GM12874 (cell line): ENCODE measurements at regions not wholly inside any gene's neighbourhood (a gene's known extent, or its start where the extent isn't known, plus 50 kb on each side); places are given as distances from the start of the nearest gene placed in this dataset.

Experiments used
- TF ChIP-seq, protein P1 (sequence below): IDR thresholded peaks from 2 replicates; pipeline ENCODE4 v1.5.1; 2011; ENCODE audit warnings: low read depth, mild to moderate bottlenecking, control low read depth, low read length, moderate library complexity; ENCODE audit not compliant: insufficient read depth

DNA sequence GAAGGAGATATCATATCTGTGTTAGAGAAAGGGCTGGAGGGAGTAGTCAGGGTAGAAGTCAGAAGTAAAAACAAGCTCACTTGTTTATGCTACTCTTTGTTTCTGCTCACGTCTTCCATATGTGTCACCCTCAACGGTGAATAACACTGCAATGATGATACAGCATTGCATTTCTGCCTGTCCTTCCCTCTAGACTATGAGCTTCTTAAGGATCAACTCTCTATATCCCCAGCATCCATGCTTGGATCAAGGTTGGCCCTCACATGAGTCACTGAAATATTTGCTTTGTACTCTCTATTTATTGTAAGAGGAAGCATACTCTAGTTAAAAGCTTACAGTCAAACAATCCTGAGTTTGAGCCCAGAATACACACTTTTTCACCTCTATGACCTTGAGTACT, 406.0 kb downstream of the RFC3 start:
- TF ChIP-seq, protein P1, sequence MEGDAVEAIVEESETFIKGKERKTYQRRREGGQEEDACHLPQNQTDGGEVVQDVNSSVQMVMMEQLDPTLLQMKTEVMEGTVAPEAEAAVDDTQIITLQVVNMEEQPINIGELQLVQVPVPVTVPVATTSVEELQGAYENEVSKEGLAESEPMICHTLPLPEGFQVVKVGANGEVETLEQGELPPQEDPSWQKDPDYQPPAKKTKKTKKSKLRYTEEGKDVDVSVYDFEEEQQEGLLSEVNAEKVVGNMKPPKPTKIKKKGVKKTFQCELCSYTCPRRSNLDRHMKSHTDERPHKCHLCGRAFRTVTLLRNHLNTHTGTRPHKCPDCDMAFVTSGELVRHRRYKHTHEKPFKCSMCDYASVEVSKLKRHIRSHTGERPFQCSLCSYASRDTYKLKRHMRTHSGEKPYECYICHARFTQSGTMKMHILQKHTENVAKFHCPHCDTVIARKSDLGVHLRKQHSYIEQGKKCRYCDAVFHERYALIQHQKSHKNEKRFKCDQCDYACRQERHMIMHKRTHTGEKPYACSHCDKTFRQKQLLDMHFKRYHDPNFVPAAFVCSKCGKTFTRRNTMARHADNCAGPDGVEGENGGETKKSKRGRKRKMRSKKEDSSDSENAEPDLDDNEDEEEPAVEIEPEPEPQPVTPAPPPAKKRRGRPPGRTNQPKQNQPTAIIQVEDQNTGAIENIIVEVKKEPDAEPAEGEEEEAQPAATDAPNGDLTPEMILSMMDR: no peak

DNA sequence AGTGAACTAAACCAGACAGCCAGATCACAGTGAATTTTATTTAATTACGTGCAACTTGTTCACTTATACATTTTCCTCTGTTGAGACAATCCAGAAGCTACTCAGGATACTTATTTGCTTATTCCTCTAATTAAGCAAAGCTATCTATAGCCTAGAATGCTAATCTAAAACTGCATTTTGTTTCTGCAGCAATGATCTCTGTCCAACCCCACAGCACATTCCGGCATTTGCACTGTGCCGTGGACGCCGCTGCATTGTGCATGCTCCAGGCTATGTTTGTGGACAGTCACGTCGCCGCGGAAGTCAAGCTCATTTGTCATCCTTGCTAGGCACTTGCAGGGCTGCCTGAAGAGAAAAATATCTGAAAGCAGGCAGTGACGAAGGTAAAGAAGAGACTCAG, 406.9 kb downstream of the RFC3 start:
- TF ChIP-seq, protein P1: no peak

DNA sequence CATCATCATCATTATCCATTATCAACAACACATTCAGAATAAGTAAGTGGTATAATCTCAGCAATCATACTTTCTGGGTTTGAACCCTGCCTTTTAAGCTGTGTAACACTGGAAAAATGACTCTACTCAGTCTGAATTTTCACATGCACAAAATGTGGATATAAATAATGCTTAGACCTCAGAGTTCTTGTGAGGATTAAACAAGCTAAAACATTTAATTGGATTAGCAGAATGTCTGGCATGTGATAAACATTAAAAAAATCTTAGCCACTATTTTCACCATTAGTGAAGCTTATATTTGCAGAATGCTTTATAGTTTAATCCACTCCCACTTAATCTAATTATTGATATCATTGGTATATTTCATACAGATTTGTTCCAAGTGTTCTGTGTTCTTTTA, 412.3 kb downstream of the RFC3 start:
- TF ChIP-seq, protein P1: no peak

DNA sequence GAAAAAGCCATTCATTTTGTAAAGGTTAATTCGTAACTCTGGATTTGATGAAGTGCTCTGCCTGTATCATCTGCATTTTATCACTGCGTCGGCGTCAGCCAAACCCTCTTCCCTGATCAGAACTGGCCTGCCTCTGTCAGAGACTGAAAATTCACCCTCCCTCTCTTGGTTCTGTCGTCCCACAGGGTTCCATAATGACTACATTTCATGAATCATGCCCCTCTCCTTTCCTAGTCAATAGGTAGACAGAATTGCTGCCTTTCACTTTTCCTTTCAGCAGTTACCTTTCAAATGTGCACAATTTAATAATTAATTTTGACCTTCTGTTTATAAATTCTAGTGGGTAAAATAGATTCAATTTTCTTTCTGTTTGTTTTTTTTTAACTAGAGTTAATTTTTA, 423.4 kb downstream of the RFC3 start:
- TF ChIP-seq, protein P1: no peak

DNA sequence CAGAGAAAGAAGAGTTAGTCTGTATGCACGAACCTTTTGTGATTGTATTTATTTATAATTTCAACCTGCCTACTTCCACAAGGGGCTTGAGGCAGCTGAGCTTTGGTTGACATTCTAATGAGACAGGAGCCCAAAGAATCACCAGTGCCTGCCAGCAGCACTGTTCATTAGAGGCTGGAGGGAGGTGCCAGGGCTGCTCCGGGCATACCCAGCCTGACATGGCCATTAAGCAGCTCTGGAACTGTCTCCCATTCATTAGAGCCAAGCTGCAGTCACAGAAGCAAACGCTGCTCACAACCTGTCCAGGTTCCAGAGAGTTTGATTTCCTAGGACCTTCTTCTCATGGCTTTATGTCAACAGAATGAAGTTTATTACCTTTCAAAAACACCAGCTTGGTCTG, 425.5 kb downstream of the RFC3 start:
- TF ChIP-seq, protein P1: no peak

DNA sequence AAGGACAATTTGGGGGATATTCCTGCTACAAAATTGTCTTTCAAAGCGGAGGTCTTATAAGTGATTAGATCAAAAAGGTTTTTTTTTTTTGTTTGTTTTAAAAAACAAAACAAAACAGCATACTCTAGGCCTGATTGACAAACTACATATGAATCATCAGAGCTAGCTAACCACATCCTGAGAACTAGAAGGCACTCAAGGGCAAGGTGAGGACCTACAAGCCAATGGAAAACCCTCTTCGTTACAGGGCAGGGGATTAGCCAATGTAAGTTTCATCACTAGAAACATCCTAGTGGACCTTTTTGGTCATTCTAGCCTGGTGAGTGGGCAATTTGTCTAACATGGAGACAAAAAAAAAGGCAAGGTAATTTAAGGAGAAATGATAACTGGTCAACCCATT, 428.6 kb downstream of the RFC3 start:
- TF ChIP-seq, protein P1: no peak

DNA sequence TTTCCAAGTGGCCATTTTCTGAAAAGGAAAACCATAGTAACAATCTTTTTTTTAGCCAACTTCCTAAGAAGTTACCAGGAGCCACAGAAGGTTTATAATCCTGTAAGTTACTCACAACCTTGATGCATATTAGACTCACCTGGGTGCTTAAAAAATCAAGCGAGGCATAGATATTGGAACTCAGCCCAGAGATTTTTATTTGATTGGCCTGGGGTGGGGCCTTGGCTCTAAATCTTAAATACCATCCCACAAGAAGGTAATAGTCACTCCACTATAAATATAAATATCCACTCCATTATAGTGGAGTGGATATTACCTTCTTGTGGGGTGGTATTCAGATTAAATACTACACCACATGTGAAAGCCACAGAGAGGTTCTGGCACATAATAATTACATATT, 429.6 kb downstream of the RFC3 start:
- TF ChIP-seq, protein P1: no peak
